ENCODE measurements at regions not wholly inside any gene's neighbourhood (a gene's known extent, or its start where the extent isn't known, plus 50 kb on each side); places are given as distances from the start of the nearest gene placed in this dataset.
A peak's percentile ranks its signal among the peaks of the same experiment; 100 is the strongest.

DNA sequence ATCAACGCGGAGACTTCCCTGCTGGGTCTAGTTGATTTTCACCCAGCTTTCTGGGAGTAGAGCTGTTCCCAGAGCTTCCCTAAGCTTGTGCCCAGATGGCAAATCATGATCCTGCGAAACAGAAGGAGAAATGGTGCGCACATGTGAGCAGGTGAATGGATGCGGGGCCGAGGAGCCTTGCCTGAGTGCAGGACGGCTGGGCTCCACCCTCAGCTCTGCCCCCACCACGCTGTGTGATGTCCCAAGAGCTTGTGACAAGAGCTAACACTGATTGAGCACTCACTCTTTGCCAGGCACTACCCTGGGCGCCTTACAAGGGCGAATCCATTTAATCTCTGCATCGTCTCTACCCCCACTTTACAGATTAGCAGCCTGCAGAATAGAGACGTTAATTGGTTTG is 162.7 kb upstream of the RPL38 start:
- TF ChIP-seq EP300 (IDR thresholded peaks at IDR 0.05) = no peak
- TF ChIP-seq, protein P1, sequence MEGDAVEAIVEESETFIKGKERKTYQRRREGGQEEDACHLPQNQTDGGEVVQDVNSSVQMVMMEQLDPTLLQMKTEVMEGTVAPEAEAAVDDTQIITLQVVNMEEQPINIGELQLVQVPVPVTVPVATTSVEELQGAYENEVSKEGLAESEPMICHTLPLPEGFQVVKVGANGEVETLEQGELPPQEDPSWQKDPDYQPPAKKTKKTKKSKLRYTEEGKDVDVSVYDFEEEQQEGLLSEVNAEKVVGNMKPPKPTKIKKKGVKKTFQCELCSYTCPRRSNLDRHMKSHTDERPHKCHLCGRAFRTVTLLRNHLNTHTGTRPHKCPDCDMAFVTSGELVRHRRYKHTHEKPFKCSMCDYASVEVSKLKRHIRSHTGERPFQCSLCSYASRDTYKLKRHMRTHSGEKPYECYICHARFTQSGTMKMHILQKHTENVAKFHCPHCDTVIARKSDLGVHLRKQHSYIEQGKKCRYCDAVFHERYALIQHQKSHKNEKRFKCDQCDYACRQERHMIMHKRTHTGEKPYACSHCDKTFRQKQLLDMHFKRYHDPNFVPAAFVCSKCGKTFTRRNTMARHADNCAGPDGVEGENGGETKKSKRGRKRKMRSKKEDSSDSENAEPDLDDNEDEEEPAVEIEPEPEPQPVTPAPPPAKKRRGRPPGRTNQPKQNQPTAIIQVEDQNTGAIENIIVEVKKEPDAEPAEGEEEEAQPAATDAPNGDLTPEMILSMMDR (IDR thresholded peaks at IDR 0.05) = no peak
- TF ChIP-seq POLR2A (IDR thresholded peaks at IDR 0.05) = no peak
- no peak for DNase-seq (ENCODE audit: low spot score in 2 of 2)
- WGBS, 2 donors = 84 to 89% methylated on average over 12 of the region's 12 CpGs

DNA sequence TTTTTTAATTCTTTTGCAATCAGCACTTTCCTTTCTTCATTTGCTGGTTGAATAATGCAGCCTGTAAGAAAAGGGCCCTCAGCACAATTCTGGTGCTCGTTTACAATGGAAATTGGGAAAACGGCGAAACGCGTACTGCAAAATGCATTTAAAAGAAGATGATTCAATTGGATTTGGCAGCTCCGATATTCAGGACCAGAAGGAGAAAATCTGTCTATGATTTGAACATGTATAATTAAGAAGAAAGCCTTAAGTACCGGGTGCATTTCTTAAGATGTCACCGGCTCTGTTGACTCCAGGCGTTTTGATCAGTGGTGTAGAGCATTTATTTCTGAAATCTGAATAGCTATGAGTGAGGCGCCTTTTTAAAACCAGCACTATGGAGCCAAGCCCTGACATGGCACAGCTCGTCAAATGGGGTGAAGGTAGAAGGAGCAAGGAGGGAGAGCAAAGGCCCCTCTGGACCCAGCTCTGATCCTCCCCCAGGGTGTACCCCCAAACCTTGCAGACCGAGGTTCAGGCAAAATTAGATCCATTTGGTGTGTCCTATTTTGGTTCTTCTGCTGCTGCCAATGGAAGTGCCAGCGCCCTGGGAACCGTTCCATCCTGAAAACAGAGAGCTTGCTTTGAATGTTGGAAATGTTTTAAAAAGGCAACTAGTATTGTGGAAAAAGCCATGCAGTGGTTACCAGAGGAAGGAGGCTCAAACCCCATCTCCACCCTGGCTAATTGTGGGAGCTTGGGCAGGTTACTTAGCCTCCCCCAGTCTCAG is 161.4 kb upstream of the RPL38 start:
- H3K36me3 ChIP-seq = no peaks in the 10 kb centered on the region

More for the DNA sequence above, 162.7 kb upstream of the RPL38 start:
- Histone ChIP-seq H3K9me3 (no peaks in the 10 kb centered on the region), H3K4me3 (no peak overlapping the region), H3K4me1 (no peaks in the 10 kb centered on the region), H3K27ac (no peak overlapping the region), H3K27me3 (no peaks in the 10 kb centered on the region), H3K36me3 (no peaks in the 10 kb centered on the region)

GRCh38 chr17:74042744-74043486 is 160.6 kb upstream of the RPL38 start:
- no peaks in the 10 kb centered on the region for H3K4me1 ChIP-seq
- peak in 1 of 2 donors; percentile 13 for DNase-seq (ENCODE audit: low spot score in 2 of 2)
- no peaks in the 10 kb centered on the region for H3K36me3 ChIP-seq
- H3K4me3 ChIP-seq = no peak overlapping the region
- no peaks in the 10 kb centered on the region for H3K9me3 ChIP-seq
- WGBS, 2 donors = 78 to 81% methylated on average over 8 of the region's 8 CpGs
- TF ChIP-seq EP300 (IDR thresholded peaks at IDR 0.05) (no peak), POLR2A (IDR thresholded peaks at IDR 0.05) (no peak)
- TF ChIP-seq, protein P1 (IDR thresholded peaks at IDR 0.05) = no peak
- H3K27ac ChIP-seq = no peak overlapping the region
- H3K27me3 ChIP-seq = peaks cover 0 to 2% of the 10 kb centered on the region in 2 donors

More for the DNA sequence above, 161.4 kb upstream of the RPL38 start:
- Histone ChIP-seq H3K27ac (no peak overlapping the region), H3K4me3 (no peak overlapping the region), H3K27me3 (no peaks in the 10 kb centered on the region), H3K9me3 (no peaks in the 10 kb centered on the region), H3K4me1 (no peaks in the 10 kb centered on the region)
- 84 to 85% methylated on average over 14 of the region's 14 CpGs for WGBS, 2 donors
- DNase-seq (ENCODE audit: low spot score in 2 of 2) = no peak
- TF ChIP-seq EP300 (IDR thresholded peaks at IDR 0.05) (no peak), POLR2A (IDR thresholded peaks at IDR 0.05) (no peak)
- TF ChIP-seq, protein P1 (IDR thresholded peaks at IDR 0.05) = no peak

- no peak overlapping the region for H3K4me3 ChIP-seq
- H3K4me1 ChIP-seq = no peaks in the 10 kb centered on the region
- no peak for DNase-seq (ENCODE audit: low spot score in 2 of 2)
- H3K27ac ChIP-seq = no peak overlapping the region
- H3K27me3 ChIP-seq = peaks cover 0 to 6% of the 10 kb centered on the region in 2 donors
- WGBS, 2 donors = 78 to 94% methylated on average over 4 of the region's 4 CpGs
- TF ChIP-seq EP300 (IDR thresholded peaks at IDR 0.05) = no peak
- no peaks in the 10 kb centered on the region for H3K36me3 ChIP-seq
- H3K9me3 ChIP-seq = no peaks in the 10 kb centered on the region
Observed at GRCh38 chr17:74043976-74044375, 159.5 kb upstream of the RPL38 start.

GRCh38 chr17:74045608-74046280 is 157.7 kb upstream of the RPL38 start:
- Histone ChIP-seq H3K4me1 (no peaks in the 10 kb centered on the region), H3K27ac (no peak overlapping the region), H3K9me3 (no peaks in the 10 kb centered on the region), H3K27me3 (peaks cover 0 to 16% of the 10 kb centered on the region in 2 donors), H3K4me3 (no peak overlapping the region), H3K36me3 (no peaks in the 10 kb centered on the region)
- DNase-seq (ENCODE audit: low spot score in 2 of 2) = no peak
- WGBS, 2 donors = 46 to 50% methylated on average over 16 of the region's 16 CpGs
- TF ChIP-seq EP300 (IDR thresholded peaks at IDR 0.05) = no peak
- TF ChIP-seq, protein P1 (IDR thresholded peaks at IDR 0.05) = no peak
- TF ChIP-seq POLR2A (IDR thresholded peaks at IDR 0.05) = no peak

All from tibial nerve (tissue), 4 donors.